K562 (cell line): ENCODE measurements at regions not wholly inside any gene's neighbourhood (a gene's known extent, or its start where the extent isn't known, plus 50 kb on each side); places are given as distances from the start of the nearest gene placed in this dataset.

Experiments used
- ATAC-seq: fragments of 200-7000 bp; cut with Tn5 transposase; 3 replicates; pipeline ENCODE4 v1.9.1; 2020; ENCODE audit warnings: moderate library complexity
- BruUV-seq: library from RNA; stranded (reverse); fragments of 400-500 nt; replicated peaks from 2 replicates; lab custom pipeline; 2021; lab: Mats Ljungman, UMichigan
- CTCF ChIA-PET: fragments of 300-600 bp; formaldehyde crosslinking; extraction: SDS; loops from one replicate; lab custom pipeline; 2021; ENCODE audit warnings: low intra/inter-chr PET ratio; lab: Yijun Ruan, JAX
- POLR2A ChIA-PET: fragments of 300-600, 350-650 bp; sonication (Branson Sonifier 250); formaldehyde crosslinking; extraction: SDS; loops from one replicate; lab custom pipeline; 2021; ENCODE audit warnings: antibody characterized with exemption, inconsistent platforms; lab: Yijun Ruan, JAX
- DNase-seq, 4 experiments: peaks; one replicate each; pipeline versions ENCODE4 v3.0.0 to v3.0.0-alpha.2; 2011 to 2018; ENCODE audit warnings: low spot score in 3 of 4, mixed read lengths in 3 of 4; ENCODE audit errors: extremely low read depth in 1 of 4
- FAIRE-seq: peaks from 2 replicates; lab custom pipeline; 2011; peaks lifted over from hg19 to GRCh38; lab: Jason Lieb, UNC
- H2AFZ ChIP-seq: 2 replicates; pipeline ENCODE4 v1.6.0; 2011; ENCODE audit warnings: low read depth, low read length, control low read depth, inconsistent platforms
- H3K27ac ChIP-seq: fragments of 200-600 bp; 3 replicates; pipeline ENCODE4 v1.8.0; 2011; ENCODE audit warnings: low read depth, mild to moderate bottlenecking, control low read depth, inconsistent platforms, low read length, moderate library complexity, mixed read lengths; ENCODE audit errors: extremely low read depth
- H3K27me3 ChIP-seq, 2 experiments: fragments of 300-600 bp in 1 of 2; 2 replicates in 1 of 2; 3 replicates in 1 of 2; pipeline versions ENCODE4 v1.6.0 to v1.8.0; 2011; ENCODE audit warnings: inconsistent platforms in 2 of 2, low read length in 2 of 2, mild to moderate bottlenecking in 1 of 2, mixed read lengths in 1 of 2, moderate library complexity in 1 of 2; ENCODE audit not compliant: control insufficient read depth in 2 of 2, insufficient read depth in 2 of 2
- H3K36me3 ChIP-seq: fragments of 300-600 bp; 3 replicates; pipeline ENCODE4 v1.8.0; 2011; ENCODE audit warnings: mild to moderate bottlenecking, low read length, inconsistent platforms; ENCODE audit not compliant: control insufficient read depth, insufficient read depth
- H3K4me1 ChIP-seq, 2 experiments: fragments of 200-600 bp in 1 of 2; replicated peaks in 1 of 2; 2 replicates in 1 of 2; 3 replicates in 1 of 2; pipeline versions ENCODE4 v1.5.1 to v1.8.0; 2011; ENCODE audit warnings: inconsistent platforms in 2 of 2, low read length in 2 of 2, mild to moderate bottlenecking in 1 of 2, mixed read lengths in 1 of 2, moderate library complexity in 1 of 2; ENCODE audit not compliant: control insufficient read depth in 2 of 2, insufficient read depth in 2 of 2
- H3K4me2 ChIP-seq: 2 replicates; pipeline ENCODE4 v1.6.1; 2011; ENCODE audit warnings: low read length, control low read depth, inconsistent platforms, mixed read lengths; ENCODE audit not compliant: insufficient read depth
- H3K4me3 ChIP-seq: fragments of 200-600 bp; sonication (generic), shearing (Covaris generic); 2 replicates; pipeline ENCODE4 v1.5.1; 2016; ENCODE audit warnings: control low read depth, inconsistent platforms
- H3K79me2 ChIP-seq: fragments of 200-600 bp; 3 replicates; pipeline ENCODE4 v1.8.0; 2011; ENCODE audit warnings: low read length, inconsistent platforms; ENCODE audit not compliant: control insufficient read depth, insufficient read depth
- H3K9ac ChIP-seq, 2 experiments: 2 replicates each; pipeline versions ENCODE4 v1.6.0 to v1.6.1; 2011; ENCODE audit warnings: low read depth in 2 of 2, low read length in 2 of 2, control low read depth in 1 of 2, inconsistent platforms in 1 of 2, mild to moderate bottlenecking in 1 of 2, mixed read lengths in 1 of 2; ENCODE audit not compliant: insufficient read depth in 1 of 2
- H3K9me1 ChIP-seq: one replicate; pipeline ENCODE4 v1.6.0; 2011; ENCODE audit warnings: inconsistent platforms, mild to moderate bottlenecking, low read length, moderate library complexity; ENCODE audit not compliant: control insufficient read depth, insufficient read depth
- H3K9me3 ChIP-seq: replicated peaks from 2 replicates; pipeline ENCODE4 v1.5.1; 2011; ENCODE audit warnings: low read depth, low read length, inconsistent platforms; ENCODE audit not compliant: control insufficient read depth, insufficient read depth
- H4K20me1 ChIP-seq: replicated peaks from 2 replicates; pipeline ENCODE4 v1.6.1; 2011; ENCODE audit warnings: low read length, inconsistent platforms, mixed read lengths; ENCODE audit not compliant: control insufficient read depth, insufficient read depth
- ESRRB ChIP-seq: fragments of 250-450 bp; sonication (Bioruptor Pico); IDR thresholded peaks from 2 replicates; pipeline ENCODE4 v1.5.0; 2020; ENCODE audit warnings: mild to moderate bottlenecking, moderate library complexity, borderline replicate concordance
- HLTF ChIP-seq: fragments of 450-650 bp; IDR thresholded peaks from 2 replicates; pipeline ENCODE4 v1.6.1; 2016
- SRSF3 ChIP-seq: fragments of 200-400 bp; formaldehyde crosslinking; IDR thresholded peaks from 2 replicates; pipeline ENCODE4 v1.6.1; 2016; ENCODE audit warnings: mild to moderate bottlenecking, low read length, moderate library complexity; ENCODE audit not compliant: insufficient read depth
- SRSF9 ChIP-seq: fragments of 200-400 bp; formaldehyde crosslinking; IDR thresholded peaks from 2 replicates; pipeline ENCODE4 v1.6.1; 2017; ENCODE audit warnings: low read depth, low read length, borderline replicate concordance
- ZNF134 ChIP-seq: fragments of 250-450 bp; sonication (Bioruptor Pico); conservative IDR thresholded peaks from 2 replicates; pipeline ENCODE4 v1.4.0; 2020
- ZNF507 ChIP-seq: conservative IDR thresholded peaks from 2 replicates; pipeline ENCODE4 v1.6.1; 2017; ENCODE audit warnings: missing genetic modification characterization, missing compliant biosample characterization
- ZNF696 ChIP-seq: fragments of 250-450 bp; sonication (Bioruptor Pico); conservative IDR thresholded peaks from 2 replicates; pipeline ENCODE4 v1.4.0; 2020; ENCODE audit warnings: mild to moderate bottlenecking, moderate library complexity
- WGBS: fragments of 100-300 bp; shearing (Covaris generic); methylation state at CpG from one replicate; pipeline ENCODE4 v1.1.6; 2016; ENCODE audit warnings: low coverage, mixed read lengths; ENCODE audit not compliant: insufficient coverage; ENCODE audit errors: missing lambda C conversion rate; 5-methylcytosine and 5-hydroxymethylcytosine counted together
- in situ Hi-C: fragments of 300-500 bp; cut with MboI; formaldehyde crosslinking; loops from 4 replicates; pipeline ENCODE4 v1.15.0; 2018; ENCODE audit warnings: inconsistent platforms, mixed read lengths
- intact Hi-C: fragments of 100-400 bp; cut with micrococcal nuclease; formaldehyde crosslinking; loops from 2 replicates; pipeline ENCODE4 v1.14.2; 2022
- TF ChIP-seq, protein P1 (sequence below): sonication (generic); formaldehyde crosslinking; IDR thresholded peaks from 2 replicates; pipeline ENCODE4 v1.8.0; 2022; ENCODE audit warnings: mild to moderate bottlenecking, missing genetic modification reagents
- TF ChIP-seq, protein P2 (sequence below): fragments of 250-450 bp; sonication (Bioruptor Pico); IDR thresholded peaks from 2 replicates; pipeline ENCODE4 v1.5.0; 2021; ENCODE audit warnings: mild to moderate bottlenecking, borderline replicate concordance
- TF ChIP-seq, protein P3 (sequence below): fragments of 250-450 bp; sonication (Bioruptor Pico); IDR thresholded peaks from 2 replicates; pipeline ENCODE4 v1.8.0; 2021; ENCODE audit warnings: moderate library complexity, mild to moderate bottlenecking, inconsistent platforms
- TF ChIP-seq, protein P4 (sequence below): fragments of 250-450 bp; sonication (Bioruptor Pico); IDR thresholded peaks from 2 replicates; pipeline ENCODE4 v1.4.0; 2020; ENCODE audit warnings: borderline replicate concordance

DNA sequence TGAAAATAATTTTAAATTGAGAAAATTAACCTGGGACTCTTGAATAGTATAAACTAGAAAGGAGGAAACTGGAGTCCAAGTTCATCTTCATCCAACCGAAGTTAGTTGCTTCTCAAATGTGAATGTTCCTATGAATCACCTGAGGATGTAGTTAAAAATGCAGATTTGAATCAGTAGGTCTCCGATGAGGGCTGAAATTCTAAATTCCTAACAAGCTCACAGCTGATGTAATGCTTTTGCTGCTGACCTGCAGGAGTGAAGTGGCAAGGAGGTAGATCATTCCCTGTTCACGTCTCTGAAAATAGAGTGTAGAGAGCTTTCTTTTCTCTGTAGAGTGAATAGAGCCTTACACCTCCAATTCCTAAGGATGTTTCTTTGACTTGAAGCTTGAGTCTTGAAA is 685.5 kb downstream of the CPS1 start (continued):
- TF ChIP-seq ESRRB (CRISPR knock-in tag) (no peak), HLTF (no peak), ZNF134 (CRISPR knock-in tag) (no peak), ZNF507 (tag) (no peak), SRSF9 (no peak)
- TF ChIP-seq, protein P1, sequence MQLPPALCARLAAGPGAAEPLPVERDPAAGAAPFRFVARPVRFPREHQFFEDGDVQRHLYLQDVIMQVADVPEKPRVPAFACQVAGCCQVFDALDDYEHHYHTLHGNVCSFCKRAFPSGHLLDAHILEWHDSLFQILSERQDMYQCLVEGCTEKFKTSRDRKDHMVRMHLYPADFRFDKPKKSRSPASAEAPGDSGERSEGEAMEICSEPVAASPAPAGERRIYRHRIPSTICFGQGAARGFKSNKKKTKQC = no peak
- TF ChIP-seq, protein P2, sequence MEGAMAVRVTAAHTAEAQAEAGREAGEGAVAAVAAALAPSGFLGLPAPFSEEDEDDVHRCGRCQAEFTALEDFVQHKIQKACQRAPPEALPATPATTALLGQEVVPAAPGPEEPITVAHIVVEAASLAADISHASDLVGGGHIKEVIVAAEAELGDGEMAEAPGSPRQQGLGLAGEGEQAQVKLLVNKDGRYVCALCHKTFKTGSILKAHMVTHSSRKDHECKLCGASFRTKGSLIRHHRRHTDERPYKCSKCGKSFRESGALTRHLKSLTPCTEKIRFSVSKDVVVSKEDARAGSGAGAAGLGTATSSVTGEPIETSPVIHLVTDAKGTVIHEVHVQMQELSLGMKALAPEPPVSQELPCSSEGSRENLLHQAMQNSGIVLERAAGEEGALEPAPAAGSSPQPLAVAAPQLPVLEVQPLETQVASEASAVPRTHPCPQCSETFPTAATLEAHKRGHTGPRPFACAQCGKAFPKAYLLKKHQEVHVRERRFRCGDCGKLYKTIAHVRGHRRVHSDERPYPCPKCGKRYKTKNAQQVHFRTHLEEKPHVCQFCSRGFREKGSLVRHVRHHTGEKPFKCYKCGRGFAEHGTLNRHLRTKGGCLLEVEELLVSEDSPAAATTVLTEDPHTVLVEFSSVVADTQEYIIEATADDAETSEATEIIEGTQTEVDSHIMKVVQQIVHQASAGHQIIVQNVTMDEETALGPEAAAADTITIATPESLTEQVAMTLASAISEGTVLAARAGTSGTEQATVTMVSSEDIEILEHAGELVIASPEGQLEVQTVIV (CRISPR knock-in tag) = no peak
- TF ChIP-seq, protein P3, sequence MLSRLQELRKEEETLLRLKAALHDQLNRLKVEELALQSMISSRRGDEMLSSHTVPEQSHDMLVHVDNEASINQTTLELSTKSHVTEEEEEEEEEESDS (CRISPR knock-in tag) = no peak

DNA sequence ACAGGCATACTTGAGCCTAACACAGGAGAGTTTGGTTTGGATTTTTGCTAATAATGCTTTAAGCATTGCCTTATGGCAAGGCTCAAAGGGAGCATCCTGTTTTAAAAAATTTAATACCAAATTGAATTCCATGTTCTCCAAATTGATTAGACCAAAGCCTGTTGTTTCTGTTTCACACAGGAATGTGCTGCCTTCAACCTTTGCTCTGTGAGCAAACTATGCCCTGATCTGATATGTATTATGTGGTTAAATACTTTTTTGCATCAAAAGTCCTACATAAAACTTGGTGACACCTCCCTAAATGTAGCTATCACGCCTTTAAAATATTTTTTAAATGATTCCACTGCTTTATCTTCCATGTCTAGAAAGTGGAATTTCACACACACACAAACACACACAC is 691.4 kb downstream of the CPS1 start:
- Histone ChIP-seq H3K27ac (no peak overlapping the region), H3K9me1 (no peaks in the 10 kb centered on the region)
- intact Hi-C loops = no loop called here
- ChIA-PET POLR2A (no interaction called here), CTCF (no interaction called here)
- WGBS = 0% methylated on average over 1 of the region's 1 CpG
- no peak for FAIRE-seq
- TF ChIP-seq SRSF3 = no peak
- TF ChIP-seq, protein P4, sequence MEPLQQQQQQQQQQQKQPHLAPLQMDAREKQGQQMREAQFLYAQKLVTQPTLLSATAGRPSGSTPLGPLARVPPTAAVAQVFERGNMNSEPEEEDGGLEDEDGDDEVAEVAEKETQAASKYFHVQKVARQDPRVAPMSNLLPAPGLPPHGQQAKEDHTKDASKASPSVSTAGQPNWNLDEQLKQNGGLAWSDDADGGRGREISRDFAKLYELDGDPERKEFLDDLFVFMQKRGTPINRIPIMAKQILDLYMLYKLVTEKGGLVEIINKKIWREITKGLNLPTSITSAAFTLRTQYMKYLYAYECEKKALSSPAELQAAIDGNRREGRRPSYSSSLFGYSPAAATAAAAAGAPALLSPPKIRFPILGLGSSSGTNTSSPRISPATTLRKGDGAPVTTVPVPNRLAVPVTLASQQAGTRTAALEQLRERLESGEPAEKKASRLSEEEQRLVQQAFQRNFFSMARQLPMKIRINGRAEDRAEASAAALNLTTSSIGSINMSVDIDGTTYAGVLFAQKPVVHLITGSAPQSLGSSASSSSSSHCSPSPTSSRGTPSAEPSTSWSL = no peak
- no peak for TF ChIP-seq ZNF696 (CRISPR knock-in tag)
- TF ChIP-seq, all 486 proteins: peak for 0
- ATAC-seq (no peak), DNase-seq (no peak)
- no peak overlapping the region for H3K9ac ChIP-seq
- in situ Hi-C loops = no loop called here
- H2AFZ ChIP-seq = no peak overlapping the region
- no TSS peak for BruUV-seq
- H3K9me3 ChIP-seq = no peaks in the 10 kb centered on the region
- no peaks in the 10 kb centered on the region for H4K20me1 ChIP-seq
- H3K4me2 ChIP-seq = no peak overlapping the region
- H3K4me3 ChIP-seq = no peak overlapping the region
- H3K27me3 ChIP-seq = no peaks in the 10 kb centered on the region
- H3K36me3 ChIP-seq = no peaks in the 10 kb centered on the region
- H3K79me2 ChIP-seq = no peaks in the 10 kb centered on the region
- no peaks in the 10 kb centered on the region for H3K4me1 ChIP-seq
